ENCODE measurements at regions not wholly inside any gene's neighbourhood (a gene's known extent, or its start where the extent isn't known, plus 50 kb on each side); places are given as distances from the start of the nearest gene placed in this dataset.

GRCh38 chr12:46436747-46437146 is 64.2 kb upstream of the SLC38A2 start:
- TF ChIP-seq POLR2A (IDR thresholded peaks at IDR 0.05) = no peak
- no peak for TF ChIP-seq CTCF (IDR thresholded peaks at IDR 0.05)

Measured in right lobe of liver (tissue), 4 donors.